NCI-H446 treated with DMSO at 0.1 percent for 48 hours (cell line): ENCODE measurements at regions not wholly inside any gene's neighbourhood (a gene's known extent, or its start where the extent isn't known, plus 50 kb on each side); places are given as distances from the start of the nearest gene placed in this dataset.

Experiments
- DNase-seq: peaks from one replicate; lab custom pipeline; 2025; lab: John Stamatoyannopoulos, UW

GRCh38 chr2:128380061-128380889 lies 61.6 kb upstream of the HS6ST1 start:
- DNase-seq = no peak

DNA sequence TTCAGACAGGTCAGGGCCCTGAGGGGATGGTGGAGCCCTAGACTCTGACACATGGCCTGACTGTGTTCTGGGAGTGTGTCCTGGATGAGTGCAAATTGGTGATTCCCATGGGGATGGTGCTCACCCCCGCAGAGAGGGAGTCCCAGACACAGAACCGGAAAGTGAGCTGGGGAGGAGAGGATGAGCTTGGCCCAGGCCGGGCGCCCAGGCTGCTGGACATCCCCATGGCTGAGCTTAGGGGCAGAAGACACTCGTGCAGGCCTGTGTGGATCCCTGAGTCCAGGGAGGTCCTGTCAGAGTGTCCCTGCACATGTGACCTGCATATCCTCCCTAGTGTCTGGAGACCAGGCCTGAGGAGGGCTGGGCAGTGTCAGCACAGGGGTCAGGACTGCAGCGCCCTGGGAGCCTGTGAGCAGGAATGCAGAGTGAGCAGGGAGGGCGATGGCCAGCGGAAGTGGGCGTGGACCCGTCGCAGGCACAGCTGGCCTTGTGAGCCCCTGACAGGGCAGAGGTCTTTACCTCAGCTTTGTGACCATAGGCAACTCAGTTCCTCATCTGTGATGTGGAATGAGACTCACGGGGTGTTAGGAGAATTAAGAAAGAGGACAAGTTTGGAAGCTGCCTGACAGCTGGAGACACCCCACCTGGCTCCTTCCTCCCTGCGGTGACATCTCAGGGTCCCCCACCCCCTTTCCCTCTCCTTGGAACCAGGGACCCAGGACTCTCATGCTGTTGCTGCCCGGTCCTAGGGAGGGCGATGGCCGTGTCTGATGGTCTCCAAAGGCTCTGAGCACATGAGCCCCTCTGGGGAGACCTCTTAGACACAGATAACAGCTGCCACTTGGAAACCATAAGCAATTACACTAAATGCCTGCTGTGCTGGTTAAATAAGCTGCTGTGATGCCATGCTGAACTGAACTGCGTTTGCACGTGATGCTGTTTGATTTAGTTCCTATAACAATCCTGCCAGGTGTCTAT lies 62.6 kb upstream of the HS6ST1 start:
- peak; percentile 1 for DNase-seq

DNA sequence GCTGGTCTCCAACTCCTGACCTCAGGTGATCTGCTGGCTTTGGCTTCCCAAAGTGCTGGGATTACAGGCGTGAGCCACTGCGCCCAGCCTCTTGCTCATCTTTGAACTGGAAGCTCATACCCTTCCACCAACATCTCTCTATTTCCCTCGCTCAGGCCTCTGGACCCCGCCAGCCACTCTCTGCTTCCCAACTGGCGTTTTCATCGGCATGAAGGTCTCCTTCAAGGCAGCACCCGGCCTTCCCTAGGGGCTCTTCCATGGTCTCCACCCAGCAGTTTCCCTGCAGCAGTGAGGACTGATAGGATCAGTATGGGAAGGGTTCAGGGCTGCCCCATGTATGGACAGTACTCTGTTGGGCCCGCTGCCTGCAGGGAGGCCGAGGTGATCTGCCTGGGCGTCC lies 65.8 kb upstream of the HS6ST1 start:
- DNase-seq = no peak

GRCh38 chr2:128384956-128385355 lies 66.3 kb upstream of the HS6ST1 start:
- DNase-seq = no peak

GRCh38 chr2:128385365-128385764 lies 66.7 kb upstream of the HS6ST1 start:
- DNase-seq = no peak

DNA sequence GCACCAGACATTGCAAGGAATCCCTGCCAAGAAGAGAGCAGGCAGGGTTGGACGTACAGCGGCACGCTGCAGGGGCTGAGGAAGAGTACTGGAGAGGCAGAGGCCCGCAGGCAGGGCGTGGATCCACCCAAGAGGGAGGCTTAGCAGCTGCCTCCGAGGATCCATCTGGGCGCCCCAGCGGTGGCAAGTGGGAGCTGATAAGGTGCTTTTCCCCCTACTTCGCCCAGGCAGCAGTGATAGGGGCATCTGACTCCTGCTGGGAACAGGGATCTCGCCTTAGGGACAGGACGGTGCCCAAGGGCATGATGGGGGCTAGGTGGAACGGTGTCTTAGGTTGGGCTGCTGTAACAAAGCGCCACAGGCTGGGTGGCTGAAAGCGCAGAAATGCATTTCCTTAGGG lies 67.4 kb upstream of the HS6ST1 start:
- DNase-seq = no peak

DNA sequence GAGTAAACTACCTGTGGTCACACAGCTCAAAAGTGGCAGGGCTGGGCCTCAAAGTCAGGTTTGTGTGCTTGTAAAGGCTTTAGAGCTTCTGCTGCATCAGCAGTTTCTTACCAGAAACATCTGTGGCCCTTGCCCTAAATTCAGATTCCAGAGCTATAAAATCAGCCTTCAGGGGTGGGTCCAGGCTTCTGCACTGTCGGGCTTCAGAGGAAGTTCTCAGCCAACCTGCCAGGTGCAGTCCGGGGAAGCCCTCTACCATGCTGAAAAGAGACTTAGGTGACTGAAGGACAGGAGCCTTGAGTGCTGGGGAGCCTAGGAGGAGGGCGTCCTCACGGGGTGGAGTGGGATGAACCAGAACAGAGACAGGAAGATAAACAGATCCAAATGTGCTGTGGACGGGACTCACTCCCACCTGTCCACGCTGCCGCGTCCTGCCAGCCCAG lies 69.9 kb upstream of the HS6ST1 start:
- no peak for DNase-seq

GRCh38 chr2:128389388-128390086 lies 70.9 kb upstream of the HS6ST1 start:
- DNase-seq = no peak

DNA sequence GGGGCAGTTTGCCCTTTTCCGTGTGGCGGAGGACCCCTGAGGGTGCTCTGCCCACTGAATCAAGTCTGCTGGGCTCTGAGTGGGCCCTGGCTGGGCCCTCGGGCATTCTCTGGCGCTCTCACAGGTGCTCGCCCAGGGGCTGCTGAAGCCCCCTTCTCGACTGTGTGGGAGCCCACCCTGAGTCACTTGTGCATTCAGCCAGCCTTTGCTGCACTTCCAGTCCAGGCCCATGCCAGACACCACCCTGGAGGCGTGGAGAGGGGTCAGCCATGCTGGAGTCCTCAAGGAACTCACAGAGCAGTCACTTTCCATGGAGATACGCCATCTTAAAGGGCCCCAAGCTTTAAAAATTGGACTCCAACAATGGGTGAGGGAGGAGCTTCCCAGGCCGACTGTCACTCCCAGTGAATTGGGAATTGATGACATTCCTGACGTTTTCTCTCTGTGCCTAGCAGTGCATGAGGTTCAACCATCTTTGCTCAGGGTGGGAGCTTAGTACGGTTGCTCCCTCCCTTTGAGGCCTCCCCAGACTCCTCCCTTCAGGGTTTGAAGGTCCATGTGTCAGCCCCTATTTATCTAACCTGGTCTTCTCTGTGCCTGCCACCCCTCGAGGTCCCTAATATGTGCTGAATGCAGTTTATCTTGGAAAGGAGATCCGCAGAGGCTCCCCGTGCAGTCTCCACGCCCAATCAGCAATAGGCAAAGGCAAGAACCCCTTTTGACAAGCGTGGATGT lies 71.8 kb upstream of the HS6ST1 start:
- DNase-seq = no peak

GRCh38 chr2:128390991-128391630 lies 72.4 kb upstream of the HS6ST1 start:
- DNase-seq = no peak

DNA sequence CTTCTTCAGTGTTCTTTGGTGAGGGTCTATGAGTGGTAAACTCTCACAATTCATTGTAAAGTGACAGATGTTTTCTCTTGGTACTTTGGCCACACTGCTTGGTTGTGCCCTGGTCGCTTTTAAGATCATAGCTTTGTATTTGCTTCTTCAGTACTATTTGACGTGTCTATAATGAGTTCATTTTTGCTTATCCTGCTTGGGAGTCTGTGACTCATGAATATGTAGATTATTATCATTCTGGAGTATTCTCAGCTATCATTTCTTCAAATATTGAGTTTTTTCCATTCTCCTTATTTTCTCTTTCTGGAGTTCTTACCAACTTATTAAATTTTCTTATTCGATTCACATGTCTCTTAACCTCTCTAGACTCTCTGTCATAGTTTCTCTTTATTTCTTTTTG lies 73.0 kb upstream of the HS6ST1 start:
- no peak for DNase-seq

DNA sequence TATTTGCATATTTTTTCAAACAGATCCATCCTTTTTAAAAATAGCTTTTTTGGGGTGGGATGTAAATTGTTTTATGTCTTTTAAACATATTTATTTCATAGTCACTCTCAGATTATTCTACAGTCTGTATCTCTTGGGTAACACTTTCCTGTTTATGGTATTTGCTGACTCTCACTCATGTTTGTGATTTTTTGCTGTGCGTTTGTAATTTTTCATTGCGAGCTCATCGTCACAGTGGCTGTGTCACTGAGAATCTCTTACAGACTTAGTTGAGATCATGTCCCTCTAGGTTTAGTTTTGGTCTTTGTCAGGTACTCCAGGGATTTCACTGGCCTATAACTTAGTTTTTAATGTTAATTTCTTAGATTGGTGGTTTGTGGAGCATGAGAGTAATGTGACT lies 73.5 kb upstream of the HS6ST1 start:
- DNase-seq = no peak

- DNase-seq = no peak
Observed at GRCh38 chr2:128394007-128394730, 75.5 kb upstream of the HS6ST1 start.

DNA sequence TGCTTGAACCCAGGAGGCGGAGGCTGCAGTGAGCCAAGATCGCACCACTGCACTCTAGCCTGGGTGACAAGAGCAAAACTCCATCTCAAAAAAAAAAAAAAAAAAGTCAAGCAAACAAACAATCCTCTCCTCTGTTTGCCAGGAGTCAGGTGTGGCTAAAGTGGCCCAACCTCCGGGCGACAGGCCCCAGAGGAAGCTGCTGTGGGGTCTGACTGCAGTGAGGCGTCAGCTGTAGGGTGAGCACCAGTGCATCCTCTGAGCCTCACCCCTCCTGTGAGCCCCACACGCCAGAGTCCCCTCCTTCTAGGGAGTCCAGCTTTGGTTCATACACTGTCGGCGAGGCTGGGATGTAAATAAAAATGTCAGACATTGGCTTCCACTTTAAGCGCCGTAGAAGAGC lies 76.5 kb upstream of the HS6ST1 start:
- DNase-seq = no peak

DNA sequence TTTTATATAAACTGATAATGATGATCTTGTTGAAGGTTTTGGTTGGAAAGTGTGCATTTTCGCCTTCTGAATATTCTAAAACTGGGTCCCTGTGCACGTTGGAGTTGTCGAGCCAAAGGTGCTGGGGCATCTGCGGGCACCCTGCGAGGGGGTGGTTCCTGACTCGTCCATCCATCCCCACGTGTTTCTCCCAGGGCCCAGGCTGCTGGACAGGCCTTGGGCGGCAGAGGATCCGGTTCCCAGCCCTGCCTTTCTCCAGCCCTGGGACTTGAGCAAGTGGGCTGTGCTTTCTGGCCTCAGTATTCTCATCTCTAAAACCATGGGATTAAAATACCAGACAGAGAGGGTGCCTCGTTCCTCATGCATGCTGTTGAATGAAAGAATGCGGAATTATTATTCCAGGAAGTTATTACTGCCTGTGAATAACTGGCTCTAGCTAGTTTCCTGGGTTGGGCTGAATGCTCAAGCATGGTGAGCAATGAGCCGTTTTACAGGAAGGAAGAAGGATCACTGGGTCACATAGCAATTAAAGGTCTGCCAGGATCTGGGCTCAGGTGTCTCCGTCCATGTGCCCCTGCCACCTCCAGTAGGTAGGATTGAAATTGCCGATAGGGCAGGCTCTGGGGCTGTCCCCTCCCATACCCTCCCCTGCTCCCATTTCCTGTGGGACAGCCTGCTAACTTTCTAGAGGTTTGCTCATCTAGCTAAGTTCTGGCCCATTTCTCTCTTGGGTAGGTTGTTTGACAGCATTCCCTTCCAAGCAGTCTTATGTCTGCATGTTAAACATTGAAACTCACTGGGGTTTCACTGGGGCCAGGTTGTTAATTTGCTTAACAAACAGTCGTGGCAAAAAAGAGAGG lies 77.2 kb upstream of the HS6ST1 start:
- no peak for DNase-seq

DNA sequence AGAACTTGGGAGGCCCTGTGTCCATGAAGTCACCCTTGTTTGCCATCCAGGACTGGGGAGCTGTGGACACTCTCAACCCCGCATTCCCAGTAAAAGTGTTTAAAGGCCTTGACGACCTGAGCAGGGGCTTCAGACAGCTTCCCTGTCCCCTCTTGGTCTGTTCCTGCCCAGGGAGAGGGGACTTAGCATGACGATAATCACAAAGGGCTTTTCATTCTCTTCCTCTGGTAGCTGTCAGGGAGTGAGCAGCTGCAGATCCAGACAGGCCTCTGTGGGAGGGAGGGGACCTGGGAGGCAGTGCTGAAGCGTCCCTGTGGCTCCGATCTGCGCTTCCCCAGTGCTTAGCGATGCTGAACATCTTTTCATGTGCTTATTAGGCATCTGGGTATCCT lies 77.8 kb upstream of the HS6ST1 start:
- DNase-seq = no peak

- DNase-seq = no peak
Observed at GRCh38 chr2:128396946-128397345, 78.3 kb upstream of the HS6ST1 start.

- DNase-seq = no peak
Observed at GRCh38 chr2:128399256-128399655, 80.6 kb upstream of the HS6ST1 start.

DNA sequence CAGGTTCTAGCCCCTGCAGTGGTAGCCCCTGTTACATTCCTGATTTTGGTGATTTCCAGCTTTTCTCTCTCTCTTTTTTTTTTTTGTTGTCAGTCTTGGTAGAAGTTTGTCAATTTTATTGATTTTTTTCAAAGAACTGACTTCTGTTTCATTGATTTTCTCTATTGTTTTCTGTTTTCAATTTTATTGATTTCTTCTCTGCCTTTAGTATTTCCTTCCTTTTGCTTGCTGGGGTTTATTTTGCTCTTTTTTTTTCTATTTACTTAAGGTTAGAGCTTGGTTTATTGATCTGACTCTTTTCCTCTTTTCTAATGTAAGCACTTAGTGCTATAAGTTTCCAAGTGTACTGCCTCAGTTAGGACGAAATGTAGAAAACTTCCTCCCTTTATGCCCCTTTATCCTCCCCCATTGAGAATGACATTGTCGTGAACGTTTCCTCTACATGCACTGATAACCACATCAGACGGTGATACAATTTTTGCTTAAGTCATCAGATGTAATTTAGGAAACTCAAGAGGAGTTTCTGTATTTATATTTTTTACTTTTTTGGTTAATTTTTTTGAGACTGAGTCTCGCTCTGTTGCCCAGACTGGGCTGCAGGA lies 81.1 kb upstream of the HS6ST1 start:
- DNase-seq = no peak
